GM21526 (cell line): ENCODE measurements at regions not wholly inside any gene's neighbourhood (a gene's known extent, or its start where the extent isn't known, plus 50 kb on each side); places are given as distances from the start of the nearest gene placed in this dataset.
A peak's percentile ranks its signal among the peaks of the same experiment; 100 is the strongest.

Source experiments
- ATAC-seq: cut with Tn5 transposase; IDR thresholded peaks from one replicate; pipeline ENCODE4 v1.9.1; 2021; ENCODE audit warnings: moderate library complexity; ENCODE audit not compliant: unreplicated experiment, low FRiP score

DNA sequence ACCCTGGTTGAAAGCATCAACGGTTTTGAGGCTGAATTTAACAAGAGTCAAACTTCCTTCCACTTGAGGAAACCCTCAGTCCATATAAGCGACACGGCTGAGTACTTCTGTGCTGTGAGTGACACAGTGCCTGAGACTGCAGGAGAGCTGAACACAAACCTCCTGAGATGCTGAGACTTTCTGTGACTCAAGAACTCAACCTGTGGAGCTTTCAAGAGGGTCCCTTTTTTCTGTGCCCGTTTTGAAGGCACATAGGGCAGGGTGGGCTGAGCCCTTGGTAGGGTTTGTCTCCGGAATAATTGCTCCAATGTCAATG is 305.3 kb upstream of the OR4E1 start:
- ATAC-seq = no peak

DNA sequence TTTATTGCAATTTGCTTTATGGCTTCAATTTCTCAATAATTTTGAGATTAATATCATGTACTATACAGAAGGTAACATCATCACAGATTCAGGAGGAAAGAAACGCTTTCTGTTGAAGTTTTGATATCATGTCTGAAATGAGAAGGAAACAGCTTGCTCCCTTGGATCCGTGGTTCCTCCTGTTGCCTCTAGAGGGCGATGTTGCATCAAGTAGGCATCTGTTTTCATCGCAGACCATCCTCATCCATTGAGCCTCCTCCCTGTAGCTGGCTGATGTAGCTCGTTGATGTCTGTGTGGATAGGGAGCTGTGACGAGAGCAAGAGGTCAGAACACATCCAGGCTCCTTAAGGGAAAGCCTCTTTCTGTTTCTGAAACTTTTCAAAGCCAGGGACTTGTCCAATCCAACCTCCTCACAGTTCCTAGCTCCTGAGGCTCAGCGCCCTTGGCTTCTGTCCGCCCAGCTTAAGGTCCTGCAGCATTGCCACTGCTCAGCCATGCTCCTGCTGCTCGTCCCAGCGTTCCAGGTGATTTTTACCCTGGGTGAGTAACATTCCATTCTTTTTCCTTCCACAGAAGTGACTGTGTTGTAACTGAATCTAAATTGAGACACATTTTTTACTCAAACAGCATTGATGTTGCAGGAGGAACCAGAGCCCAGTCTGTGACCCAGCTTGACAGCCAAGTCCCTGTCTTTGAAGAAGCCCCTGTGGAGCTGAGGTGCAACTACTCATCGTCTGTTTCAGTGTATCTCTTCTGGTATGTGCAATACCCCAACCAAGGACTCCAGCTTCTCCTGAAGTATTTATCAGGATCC is 304.8 kb upstream of the OR4E1 start:
- no peak for ATAC-seq

DNA sequence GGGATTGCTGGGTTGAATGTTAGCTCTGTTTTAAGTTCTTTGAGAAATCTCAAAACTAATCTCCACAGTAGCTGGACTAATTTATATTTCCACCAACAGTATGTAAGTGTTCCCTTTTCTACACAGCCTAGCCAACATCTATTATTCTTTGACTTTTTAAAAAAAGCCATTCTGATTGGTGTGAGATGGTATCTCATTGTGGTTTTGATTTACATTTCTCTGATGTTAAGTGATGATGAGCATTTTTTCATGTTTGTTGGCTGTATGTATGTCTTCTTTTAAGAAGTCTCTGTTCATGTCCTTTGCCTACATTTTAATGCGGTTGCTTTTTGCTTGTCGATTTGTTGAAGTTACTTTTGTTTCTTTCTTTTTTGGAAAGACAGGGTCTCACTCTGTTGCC is 301.1 kb upstream of the OR4E1 start:
- ATAC-seq = no peak

DNA sequence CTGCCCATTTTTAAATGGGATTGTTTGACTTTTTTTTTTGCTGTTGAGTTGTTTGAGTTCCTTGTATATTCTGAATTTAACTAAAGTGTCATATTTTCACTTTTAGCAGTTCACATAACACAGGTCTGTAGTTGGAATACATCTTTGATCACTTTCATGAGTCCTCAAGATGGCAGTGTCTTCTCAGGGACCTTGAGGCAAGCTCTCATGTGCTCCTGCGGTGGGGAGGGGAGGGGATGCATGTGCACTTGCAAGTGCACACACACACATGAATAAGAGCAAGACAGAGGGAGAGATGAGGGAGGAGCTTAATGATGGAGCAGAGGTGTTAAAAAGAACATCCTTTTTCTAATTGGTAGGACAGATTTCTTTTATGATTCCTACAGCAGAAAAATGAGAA is 291.4 kb upstream of the OR4E1 start:
- ATAC-seq = no peak

DNA sequence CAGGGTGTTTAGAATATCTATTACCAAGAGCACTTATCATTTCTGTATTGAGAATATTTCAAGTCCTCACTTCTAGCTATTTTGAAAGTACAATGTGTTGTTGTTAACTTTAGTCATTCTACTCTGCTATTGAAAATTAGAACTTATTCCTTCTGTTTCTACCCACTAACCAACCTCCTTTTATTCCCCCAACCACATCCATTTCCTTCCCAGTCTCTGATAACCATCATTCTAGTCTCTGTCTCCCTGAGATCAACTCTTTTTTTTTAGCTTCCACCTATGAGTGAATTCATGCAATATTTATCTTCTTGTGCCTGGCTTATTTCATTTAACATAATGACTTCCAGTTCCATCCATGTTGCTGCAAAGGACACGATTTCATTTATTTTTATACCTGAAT is 290.6 kb upstream of the OR4E1 start:
- no peak for ATAC-seq

DNA sequence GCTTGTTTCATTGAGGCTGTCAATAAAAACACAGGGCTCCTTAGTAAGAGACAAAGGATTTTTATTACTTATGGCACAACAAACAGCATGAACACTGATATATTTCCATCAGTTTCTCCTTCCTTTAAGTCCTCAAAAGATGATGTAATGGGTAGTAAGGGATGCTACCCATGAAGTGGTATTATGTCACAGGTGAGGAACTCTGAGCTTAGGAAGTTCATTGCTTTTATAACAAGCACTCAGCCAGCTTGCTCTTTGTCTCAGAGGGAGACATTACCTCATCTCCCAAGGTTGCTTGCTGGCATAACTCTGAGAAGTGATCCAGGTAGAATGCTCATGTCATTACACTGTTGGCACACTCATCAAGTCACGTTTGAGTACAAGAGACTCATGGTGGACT is 287.0 kb upstream of the OR4E1 start:
- ATAC-seq = no peak

DNA sequence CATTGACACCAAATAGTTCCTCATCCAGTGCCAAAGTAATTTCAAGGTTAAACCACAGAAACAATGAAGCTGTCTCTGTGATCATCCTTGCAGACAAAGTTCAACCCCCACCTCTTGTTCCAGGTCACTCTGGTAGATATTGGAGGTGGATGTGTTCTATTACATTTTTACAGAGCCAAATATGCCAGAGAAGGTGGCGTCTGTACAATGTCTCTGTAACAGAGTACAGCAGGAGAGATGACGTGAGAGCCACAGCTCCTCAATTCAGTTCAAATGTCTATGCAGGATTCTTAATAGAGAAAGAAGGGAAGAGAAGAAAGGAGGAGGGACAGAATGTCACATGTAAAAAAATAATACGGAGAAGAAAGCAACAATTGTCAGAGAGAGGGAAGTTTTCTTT is 268.3 kb upstream of the OR4E1 start:
- no peak for ATAC-seq

DNA sequence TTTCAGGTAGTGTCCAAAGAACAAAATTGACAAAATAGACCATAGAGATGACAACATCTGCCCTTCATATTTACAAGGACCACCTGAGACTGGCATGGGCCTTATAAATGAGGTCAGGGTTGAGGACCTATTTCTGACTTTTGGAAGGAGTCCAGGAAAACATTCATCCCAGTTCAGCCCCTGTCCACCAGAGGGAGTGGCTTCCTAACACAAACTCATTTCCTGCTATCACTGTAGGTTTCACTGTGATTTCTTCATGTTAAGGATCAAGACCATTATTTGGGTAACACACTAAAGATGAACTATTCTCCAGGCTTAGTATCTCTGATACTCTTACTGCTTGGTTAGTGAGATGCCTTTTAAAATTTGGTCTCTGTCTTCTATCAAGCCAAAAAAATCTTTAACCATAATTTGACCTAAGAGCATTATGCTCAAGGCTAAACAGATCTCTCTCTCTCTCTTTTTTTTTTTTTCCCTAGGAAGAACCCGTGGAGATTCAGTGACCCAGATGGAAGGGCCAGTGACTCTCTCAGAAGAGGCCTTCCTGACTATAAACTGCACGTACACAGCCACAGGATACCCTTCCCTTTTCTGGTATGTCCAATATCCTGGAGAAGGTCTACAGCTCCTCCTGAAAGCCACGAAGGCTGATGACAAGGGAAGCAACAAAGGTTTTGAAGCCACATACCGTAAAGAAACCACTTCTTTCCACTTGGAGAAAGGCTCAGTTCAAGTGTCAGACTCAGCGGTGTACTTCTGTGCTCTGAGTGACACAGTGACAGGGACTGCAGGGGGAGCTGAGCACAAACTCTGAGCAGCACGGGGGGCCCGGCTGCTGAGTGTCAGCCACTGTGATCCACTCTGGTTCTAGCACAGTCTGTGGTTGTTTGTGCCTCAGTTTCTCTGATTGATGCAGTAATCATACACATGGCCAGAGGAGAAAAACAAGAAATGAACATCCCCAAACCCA is 267.6 kb upstream of the OR4E1 start:
- no peak for ATAC-seq

DNA sequence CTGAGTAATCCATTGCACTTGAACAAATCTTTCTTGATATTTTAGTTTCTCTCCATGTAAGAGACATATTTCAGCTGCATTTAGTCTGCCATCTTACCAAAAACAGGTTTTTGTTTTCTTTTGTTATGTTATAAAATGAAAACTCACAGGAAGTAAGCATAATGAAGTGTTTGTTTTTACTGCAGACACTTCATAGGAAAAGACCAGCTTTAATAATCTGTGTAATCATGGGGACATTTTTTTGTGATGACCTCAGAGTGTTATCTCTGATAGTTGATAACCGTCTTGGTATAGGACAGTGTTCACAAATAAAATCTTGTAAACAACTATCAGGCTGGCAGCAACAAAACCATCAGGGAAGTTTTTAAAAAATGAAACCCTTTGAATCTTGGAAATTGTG is 266.2 kb upstream of the OR4E1 start:
- ATAC-seq = no peak

DNA sequence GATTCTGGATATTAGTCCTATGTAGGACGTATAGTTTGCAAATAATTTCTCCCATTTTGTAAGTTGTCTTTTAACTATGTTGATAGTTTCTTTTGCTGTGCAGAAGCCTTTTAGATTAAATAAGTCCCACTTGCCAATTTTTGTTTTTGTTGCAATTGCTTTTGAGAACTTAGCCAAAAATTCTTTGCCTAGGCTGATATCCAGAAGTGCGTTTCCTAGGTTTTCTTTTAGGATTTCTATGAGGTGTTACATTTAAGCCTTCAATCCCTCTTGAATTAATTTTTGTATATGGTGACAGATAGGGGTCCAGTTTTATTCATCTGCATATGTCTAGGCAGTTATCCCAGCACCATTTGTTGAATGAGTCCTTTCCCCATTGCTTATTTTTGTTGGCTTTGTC is 264.4 kb upstream of the OR4E1 start:
- no peak for ATAC-seq

DNA sequence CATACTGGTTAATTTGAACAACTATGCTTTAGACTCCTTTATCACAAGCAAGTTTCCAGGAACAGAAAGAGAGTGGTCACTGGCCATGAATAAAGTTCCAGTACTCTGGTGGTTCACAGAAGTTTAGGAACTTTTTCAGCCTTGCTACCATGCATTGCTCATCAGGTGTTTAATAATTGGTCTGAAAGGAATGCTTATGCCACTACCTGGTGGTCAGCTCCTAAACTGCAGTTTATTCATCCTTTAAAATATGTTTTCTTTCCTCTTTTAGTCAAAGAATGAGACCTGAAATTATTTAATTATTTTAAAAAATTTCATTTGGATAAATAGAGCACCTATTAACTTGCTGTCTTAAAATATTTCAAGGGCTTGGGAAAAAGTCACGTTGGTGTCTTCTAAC is 260.1 kb upstream of the OR4E1 start:
- ATAC-seq = no peak

DNA sequence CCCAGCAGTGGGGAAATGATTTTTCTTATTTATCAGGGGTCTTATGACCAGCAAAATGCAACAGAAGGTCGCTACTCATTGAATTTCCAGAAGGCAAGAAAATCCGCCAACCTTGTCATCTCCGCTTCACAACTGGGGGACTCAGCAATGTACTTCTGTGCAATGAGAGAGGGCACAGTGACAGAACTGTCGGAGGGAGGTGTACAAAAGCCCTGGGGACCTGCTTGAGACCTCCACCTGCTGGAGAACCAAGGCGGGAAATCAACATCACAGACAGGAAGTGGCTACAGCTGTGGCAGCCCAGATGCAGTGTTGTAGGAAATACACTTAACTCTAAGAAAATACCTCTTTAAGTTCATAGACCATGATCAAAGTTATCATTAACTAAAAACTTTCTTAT is 250.9 kb upstream of the OR4E1 start:
- peak; percentile 87 for ATAC-seq

DNA sequence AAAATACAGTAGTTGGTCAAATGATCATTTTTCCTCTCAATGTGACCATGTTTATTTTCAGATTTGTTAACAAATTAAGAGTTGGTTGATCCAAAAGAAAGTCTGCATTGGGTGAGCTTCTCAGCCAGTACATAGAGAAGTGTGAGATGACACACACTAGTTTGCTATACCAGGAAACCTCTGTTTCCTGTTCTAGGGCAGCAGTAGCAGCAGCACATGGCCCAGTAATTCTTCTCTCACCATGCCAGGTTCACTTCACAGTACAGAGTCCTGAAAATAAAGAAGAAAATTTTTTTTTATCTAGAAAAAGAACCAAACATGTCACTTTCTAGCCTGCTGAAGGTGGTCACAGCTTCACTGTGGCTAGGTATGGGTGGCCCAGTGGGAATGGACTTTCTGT is 250.2 kb upstream of the OR4E1 start:
- no peak for ATAC-seq

DNA sequence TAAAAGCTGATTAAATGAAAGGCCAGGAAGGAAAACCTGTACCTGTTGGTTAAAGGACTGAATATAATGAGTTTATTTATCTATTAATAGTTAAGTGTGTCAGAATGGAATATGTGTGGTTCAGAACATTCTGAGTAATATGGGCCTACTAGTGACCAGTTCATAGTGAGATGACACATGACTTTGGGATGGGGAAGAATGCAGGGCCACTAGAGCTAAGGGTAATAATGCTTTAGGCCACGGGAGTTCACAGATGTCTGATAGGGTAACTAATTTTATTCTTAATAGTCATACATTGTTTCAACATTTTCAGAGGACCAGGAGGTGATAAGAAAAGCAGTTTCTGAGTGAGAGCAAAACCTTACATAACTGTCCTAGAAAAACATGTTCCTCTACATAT is 247.8 kb upstream of the OR4E1 start:
- no peak for ATAC-seq

DNA sequence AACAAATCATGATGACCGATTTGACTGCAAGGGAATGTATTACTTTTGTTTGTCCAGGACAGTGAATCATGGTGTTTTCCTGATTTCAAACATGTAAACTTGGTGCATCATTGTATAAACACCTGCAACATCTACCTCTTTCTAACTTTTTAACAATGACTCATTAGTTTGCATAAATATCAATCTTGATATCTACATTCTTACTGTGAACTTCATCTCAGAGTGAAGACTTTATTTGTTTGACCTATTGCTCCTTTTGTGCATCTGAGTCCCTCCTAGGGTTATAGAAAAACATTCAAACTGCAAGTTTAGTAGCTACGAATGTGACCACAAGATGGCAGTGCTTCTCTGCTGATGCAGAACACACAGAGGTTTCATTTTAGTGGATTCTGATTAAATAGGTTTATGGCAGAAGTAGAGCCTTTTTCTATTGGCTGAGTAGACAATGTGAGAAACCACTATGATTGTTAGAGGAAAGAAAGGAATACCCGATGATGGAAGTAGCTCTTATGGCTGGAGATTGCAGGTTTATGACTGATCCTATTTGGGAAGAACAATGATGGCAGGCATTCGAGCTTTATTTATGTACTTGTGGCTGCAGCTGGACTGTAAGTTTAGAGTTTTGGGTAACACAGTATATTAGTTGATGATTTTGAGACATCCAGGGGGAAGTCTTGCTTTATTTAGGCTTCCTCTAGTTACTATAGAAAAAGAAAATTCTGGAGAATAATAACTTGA is 244.2 kb upstream of the OR4E1 start:
- ATAC-seq = peak; percentile 74

DNA sequence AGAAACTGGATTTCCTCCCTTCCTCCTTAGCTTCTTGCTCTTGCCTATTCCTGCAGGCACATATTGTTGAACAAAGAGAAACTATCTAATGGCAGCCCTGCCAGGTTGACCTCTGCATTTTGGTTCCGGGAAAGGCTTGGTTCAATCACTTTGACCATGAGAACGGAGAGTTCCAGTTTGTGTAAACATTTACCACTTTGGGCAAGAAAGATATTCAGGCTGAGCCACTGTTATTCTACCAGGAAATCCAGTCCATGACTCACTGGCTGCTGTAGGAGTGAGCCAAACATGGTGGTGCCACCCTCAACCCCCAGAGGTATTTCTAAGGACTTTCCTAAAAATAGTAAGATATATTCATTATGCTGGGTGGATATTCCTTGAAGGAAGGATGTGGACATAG is 242.2 kb upstream of the OR4E1 start:
- no peak for ATAC-seq

DNA sequence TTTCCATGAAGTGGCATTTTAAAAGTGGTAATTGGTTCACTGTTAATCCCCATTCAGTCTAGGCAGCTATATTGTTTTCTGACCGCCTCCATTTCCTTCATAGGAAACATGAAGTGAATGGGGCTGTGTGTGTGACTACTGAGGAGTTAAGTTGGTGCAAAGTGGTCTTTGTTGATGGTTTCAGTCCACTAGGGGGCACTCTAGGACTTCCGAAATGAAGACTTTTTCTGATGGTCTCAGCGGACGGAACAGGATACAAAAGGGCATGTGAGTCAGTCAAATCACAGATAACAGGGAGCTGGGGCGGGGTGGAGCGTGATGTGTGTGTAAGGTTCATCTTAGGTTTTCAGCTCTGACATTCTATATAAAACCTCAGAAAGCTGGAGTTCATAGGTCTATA is 240.1 kb upstream of the OR4E1 start:
- no peak for ATAC-seq

DNA sequence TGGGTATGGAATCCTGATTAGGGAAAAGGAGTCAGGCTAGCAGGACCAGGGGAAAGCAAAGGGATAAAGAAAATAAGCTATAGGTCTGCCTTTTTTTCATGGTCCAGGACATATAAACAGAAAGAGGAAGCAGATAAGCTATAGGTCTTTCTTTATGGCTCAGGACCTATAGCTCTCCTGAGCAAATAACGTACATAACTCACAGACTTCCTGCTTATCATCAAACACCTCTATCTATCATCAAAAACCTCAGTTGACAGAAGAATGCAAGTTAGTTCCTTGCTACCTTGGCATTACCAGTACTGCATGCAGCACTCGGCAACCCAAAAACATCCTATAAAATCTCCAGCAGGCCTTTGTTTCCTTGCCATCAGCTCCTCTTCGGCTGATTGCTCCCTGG is 238.7 kb upstream of the OR4E1 start:
- no peak for ATAC-seq

DNA sequence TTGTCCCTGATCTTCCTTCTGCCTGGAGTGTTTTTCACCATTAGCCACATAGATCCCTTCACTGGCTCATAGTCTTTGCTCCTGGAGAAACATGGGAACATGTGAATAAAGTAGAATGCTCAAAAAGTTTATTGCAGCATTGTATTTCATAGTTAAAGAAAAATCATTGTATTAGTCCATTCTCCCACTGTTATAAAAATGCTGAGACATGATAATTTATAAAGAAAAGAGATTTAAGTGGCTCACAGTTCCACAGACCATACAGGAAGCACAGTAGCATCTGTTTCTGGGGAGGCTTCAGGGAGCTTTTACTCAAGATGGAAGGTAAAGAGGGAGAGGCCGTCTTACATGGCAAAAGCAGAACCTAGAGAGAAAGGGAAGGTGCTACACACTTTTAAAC is 238.3 kb upstream of the OR4E1 start:
- ATAC-seq = no peak

DNA sequence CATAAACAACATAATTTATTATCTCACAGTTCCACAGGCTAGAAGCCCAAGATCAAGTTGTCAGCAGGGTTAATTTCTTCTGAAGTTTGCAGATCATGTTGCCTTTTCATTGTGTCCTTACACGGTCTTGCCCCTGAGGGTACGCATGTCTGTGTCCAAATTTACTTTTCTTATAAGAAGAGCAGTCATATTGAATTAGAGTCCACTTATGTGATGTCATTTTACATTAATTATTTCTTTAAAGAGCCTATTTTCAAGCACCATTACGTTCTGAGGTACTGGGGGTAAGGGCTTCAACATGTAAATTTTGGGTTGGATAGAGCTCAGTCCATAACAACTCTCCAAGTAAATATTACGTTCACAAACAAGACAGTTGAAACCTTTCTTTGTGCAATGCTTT is 236.6 kb upstream of the OR4E1 start:
- ATAC-seq = no peak

DNA sequence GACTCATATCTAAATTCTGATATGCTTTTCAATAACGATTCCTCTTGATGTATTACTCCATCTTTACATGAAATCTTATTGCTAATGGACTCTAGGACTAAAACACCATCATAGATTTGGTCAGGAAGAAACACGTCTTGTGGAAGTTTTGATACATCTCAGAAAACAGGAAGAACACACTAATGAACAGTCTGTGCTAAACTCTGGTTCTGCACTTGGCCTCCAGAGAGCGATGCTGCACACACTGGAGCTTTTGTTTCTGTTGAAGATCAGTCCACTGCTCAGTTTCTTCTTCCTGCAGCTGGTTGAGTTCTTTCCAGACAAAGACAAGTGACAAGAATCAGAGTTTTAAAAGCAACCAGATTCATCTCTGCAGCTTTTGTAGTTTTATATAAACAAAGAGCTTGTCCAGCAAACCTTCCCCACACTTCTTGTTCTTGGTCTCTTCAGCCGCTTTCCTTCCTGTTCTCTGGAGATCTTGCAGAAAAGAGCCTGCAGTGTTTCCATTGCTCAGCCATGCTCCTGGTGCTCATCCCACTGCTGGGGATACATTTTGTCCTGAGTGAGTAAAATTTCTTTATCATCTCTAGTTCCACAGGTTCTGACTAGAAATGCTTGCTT is 229.1 kb upstream of the OR4E1 start:
- no peak for ATAC-seq
